Skin epidermis (tissue), 12 donors: ENCODE measurements at regions not wholly inside any gene's neighbourhood (a gene's known extent, or its start where the extent isn't known, plus 50 kb on each side); places are given as distances from the start of the nearest gene placed in this dataset.
"Not testable (repeated sequence)": the region's sequence is repeated elsewhere in the genome, so short reads cannot be mapped to it uniquely, and the experiment has no call there.

ENCODE experiments used
- H3K27ac ChIP-seq, 21 experiments: fragments of 200-600 bp; sonication (generic) in 11 of 21; one replicate each; pipeline ENCODE4 v1.5.0; 2020; ENCODE audit warnings: mild to moderate bottlenecking in 3 of 21, inconsistent platforms in 2 of 21, moderate library complexity in 2 of 21
- H3K4me3 ChIP-seq, 7 experiments: fragments of 200-600 bp; sonication (generic) in 2 of 7; one replicate each; pipeline ENCODE4 v1.5.0; 2020; ENCODE audit warnings: inconsistent platforms in 2 of 7, mild to moderate bottlenecking in 2 of 7, moderate library complexity in 1 of 7

- Histone ChIP-seq H3K27ac (no peak overlapping the region), H3K4me3 (no peak overlapping the region)
Measured at GRCh38 chr10:106310596-106310995, 853.9 kb downstream of the SORCS1 start.

GRCh38 chr10:106309376-106309775 is 855.1 kb downstream of the SORCS1 start:
- Histone ChIP-seq H3K27ac (no peak overlapping the region), H3K4me3 (no peak overlapping the region)

- Histone ChIP-seq H3K4me3 (no peak overlapping the region), H3K27ac (no peak overlapping the region)
Measured at GRCh38 chr10:106308284-106308683, 856.2 kb downstream of the SORCS1 start.

DNA sequence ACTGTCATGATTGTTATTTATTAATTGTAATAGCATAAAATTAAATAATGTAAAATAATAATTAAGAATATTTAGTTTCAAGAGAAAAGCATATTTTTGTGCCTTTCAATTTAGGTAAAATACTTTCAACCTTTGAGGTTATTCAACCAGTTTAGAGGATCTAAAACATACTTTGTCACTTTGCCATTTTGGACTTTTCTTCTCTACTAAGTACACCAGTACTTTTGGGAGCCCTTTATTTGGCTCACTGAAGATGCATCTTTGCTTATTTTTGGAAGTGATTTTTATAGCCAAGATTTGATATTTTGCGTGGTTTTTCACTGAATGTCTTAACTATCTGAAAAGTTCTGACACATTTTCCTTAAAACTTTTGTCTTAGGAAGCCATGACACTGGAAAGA is 860.5 kb downstream of the SORCS1 start:
- Histone ChIP-seq H3K27ac (no peak overlapping the region), H3K4me3 (no peak overlapping the region)

DNA sequence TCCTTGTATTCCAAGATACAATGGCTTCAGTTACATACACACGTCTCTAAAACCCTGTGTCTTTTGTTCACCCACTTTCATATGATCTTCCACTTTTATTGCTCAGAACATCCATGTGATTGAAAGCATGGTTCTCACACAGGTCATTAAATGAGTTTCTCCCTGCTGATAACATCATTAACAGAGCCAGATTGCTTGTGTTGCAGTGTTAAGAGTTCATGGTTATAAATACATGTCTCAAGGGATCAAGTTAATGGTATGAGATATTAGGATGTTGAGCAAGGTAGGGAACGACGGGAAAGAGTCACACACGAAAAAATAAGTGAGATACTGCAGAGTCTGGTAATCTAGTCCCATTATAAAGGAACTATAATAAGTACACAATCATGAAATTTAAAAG is 861.5 kb downstream of the SORCS1 start:
- no peak overlapping the region for H3K4me3 ChIP-seq
- H3K27ac ChIP-seq = no peak overlapping the region

DNA sequence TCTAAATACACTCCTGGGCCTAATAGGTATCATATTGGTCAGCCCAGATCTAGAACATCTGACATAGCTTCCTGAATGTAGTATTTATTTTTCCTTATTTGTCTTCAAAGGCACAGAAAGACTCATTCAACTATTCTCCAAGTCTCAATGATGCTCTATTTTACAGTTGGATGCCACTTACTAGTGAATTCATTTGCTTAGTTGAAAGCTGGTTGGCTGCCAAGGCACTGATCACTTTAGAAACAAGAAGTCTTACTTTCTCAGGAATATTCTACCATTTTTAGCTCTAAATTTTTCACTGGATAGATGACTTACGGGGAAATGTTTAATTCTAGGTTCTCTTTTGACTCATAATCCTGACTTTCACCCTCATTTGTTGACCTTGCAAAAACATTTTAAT is 863.4 kb downstream of the SORCS1 start:
- no peak overlapping the region for H3K27ac ChIP-seq

DNA sequence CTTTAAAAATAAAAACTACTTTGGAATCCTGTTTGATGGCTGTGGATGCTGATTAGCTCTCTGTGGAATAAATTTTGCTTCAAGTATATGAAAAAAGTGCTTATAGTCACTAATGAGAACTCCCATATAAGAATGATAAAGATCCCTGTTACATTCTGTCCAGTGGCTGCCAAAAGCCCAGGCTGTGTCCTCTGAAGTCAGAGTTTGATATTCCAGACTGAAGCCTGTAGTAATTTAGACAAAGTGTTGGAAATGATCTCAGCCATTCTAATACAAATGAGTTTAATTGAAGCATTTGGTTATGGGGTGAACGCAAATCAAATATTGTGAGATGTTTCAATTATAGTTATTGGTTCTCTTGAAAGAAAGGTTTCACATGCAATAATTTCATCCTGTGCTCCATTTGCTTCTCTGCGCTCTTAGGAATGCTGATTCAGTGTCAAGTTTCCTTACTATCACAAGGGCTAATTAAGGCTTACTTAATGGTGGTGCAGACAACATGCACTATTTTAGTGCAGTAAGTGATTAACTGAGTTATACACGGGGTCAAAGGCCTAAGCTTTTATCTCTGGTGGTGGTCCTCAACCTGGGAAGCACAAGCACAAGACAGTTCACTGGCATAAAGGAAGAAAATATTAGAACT is 867.6 kb downstream of the SORCS1 start:
- Histone ChIP-seq H3K27ac (no peak overlapping the region), H3K4me3 (no peak overlapping the region)

More for the DNA sequence above, 863.4 kb downstream of the SORCS1 start:
- no peak overlapping the region for H3K4me3 ChIP-seq

GRCh38 chr10:106284802-106285587 is 879.5 kb downstream of the SORCS1 start:
- H3K27ac ChIP-seq = no peak overlapping the region
- H3K4me3 ChIP-seq = no peak overlapping the region

GRCh38 chr10:106280896-106281460 is 883.5 kb downstream of the SORCS1 start:
- Histone ChIP-seq H3K27ac (no peak overlapping the region), H3K4me3 (no peak overlapping the region)

- Histone ChIP-seq H3K27ac (no peak overlapping the region), H3K4me3 (no peak overlapping the region)
Measured at GRCh38 chr10:106278383-106278782, 886.1 kb downstream of the SORCS1 start.

GRCh38 chr10:106271237-106271636 is 893.3 kb downstream of the SORCS1 start:
- H3K27ac ChIP-seq = no peak overlapping the region
- H3K4me3 ChIP-seq = no peak overlapping the region

GRCh38 chr10:106268000-106268399 is 896.5 kb downstream of the SORCS1 start:
- no peak overlapping the region for H3K27ac ChIP-seq
- H3K4me3 ChIP-seq = no peak overlapping the region

GRCh38 chr10:106267591-106267990 is 896.9 kb downstream of the SORCS1 start:
- H3K27ac ChIP-seq = no peak overlapping the region
- no peak overlapping the region for H3K4me3 ChIP-seq

- H3K4me3 ChIP-seq, H3K27ac ChIP-seq: not testable (repeated sequence)
Measured at GRCh38 chr10:106257432-106257831, 907.1 kb downstream of the SORCS1 start.

- Histone ChIP-seq H3K4me3 (no peak overlapping the region), H3K27ac (no peak overlapping the region)
Measured at GRCh38 chr10:106255111-106255678, 909.3 kb downstream of the SORCS1 start.

DNA sequence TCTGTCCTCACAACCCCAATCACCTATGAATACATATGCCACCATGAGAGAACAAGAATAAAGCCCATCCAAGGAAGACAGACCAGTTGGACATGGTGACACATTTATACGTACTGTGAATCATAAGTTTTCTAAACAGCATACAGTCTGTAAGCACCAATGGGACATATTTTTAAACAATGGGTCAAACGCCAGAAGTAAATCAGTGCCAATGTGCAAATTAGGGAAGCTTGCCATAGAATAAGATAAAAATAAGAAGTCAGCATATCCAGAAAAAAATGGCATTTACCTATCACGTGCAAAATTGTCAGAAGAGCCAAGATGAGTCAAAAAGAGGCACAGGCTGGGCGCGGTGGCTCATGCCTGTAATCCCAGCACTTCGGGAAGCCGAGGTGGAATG is 910.4 kb downstream of the SORCS1 start:
- Histone ChIP-seq H3K4me3 (no peak overlapping the region), H3K27ac (no peak overlapping the region)

DNA sequence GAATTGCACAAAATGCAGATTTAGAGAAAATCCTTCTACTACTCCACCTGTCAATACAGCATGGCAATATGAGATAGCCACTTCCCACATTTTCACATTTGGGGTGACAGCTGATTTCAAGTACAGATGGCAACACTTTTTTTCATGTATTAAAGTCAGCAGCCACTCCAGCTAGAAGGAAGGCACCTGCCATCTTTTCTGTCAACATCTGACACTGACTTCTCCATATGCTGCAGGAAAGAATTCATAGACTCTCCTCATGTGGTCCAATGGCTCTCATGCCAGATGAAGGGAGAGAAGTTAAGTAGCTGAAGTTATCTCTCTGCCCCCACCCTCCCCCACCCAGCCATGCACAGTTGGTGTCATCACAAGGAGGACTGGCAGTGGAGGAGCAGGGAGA is 912.0 kb downstream of the SORCS1 start:
- H3K27ac ChIP-seq = no peak overlapping the region
- no peak overlapping the region for H3K4me3 ChIP-seq

DNA sequence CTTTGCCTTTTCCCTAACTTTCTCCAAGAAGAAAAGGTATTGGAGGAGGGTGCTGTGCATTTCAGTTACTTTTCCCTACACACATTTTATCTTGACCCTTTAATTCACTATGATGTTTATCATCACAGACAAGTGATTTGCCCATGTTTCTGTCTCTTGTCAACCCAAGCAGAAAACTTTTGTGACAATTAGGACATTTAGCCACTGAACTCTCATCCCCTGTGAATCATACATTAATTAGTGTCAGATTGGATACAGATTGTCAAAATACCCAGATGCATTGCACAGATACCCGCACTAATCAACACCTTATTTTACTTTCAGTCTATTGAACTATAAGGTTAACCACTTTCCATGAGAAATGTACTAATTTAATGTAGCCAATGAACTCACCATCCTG is 912.9 kb downstream of the SORCS1 start:
- Histone ChIP-seq H3K27ac (no peak overlapping the region), H3K4me3 (no peak overlapping the region)

DNA sequence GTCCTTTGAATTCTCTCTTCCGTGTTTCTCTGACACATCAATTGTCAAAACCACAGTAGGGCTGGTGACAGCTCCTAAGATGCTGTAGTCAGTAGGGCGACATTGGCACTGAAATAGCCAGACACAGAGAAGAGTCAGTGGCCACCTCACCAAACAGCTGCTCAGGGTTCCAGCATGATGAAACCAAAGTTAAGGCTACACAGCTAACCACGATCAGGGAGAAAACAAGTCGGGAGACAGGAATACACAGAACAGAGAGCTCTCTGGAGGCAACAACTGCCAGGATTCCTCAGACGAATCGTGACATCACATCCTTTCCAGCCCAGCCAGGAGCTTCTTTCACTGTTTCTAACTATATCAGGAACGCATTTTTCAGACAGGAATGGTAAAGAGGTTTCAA is 922.2 kb downstream of the SORCS1 start:
- H3K4me3 ChIP-seq = no peak overlapping the region
- no peak overlapping the region for H3K27ac ChIP-seq

DNA sequence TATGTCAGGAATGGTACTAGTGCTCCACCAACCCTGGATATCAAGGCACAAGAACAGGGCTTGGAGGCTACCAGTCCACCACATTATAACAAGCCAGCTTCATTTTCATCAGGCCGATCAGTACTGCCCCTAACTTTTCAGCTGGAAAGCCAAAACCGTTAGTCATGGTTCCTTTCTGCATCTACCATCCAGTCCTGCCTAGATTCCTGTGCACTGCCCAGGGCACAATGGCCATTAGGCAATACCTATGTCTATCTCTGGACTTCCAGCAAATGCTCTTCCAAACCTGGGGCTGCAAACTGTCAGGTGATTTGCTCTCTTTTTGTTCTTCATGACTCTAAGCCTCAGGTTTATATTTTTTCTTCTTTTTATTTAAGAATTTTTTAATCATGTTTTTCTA is 937.7 kb downstream of the SORCS1 start:
- no peak overlapping the region for H3K27ac ChIP-seq
- H3K4me3 ChIP-seq = no peak overlapping the region

- Histone ChIP-seq H3K27ac (no peak overlapping the region), H3K4me3 (no peak overlapping the region)
Measured at GRCh38 chr10:106226142-106226541, 938.4 kb downstream of the SORCS1 start.
